Activated naive CD4-positive, alpha-beta T cell treated with anti-CD3 and anti-CD28 coated beads, Interleukin-2, amount 50 U/mL, for 24 hours (primary cell): ENCODE measurements at regions not wholly inside any gene's neighbourhood (a gene's known extent, or its start where the extent isn't known, plus 50 kb on each side); places are given as distances from the start of the nearest gene placed in this dataset.

ENCODE experiments used
- H3K27ac Mint-ChIP-seq: one replicate; pipeline ENCODE4 v1.8.0; 2021; ENCODE audit warnings: mild to moderate bottlenecking, mixed read lengths
- H3K27me3 Mint-ChIP-seq: one replicate; pipeline ENCODE4 v1.8.0; 2021; ENCODE audit warnings: mixed read lengths
- H3K36me3 Mint-ChIP-seq: one replicate; pipeline ENCODE4 v1.8.0; 2021; ENCODE audit warnings: mixed read lengths
- H3K4me1 Mint-ChIP-seq: one replicate; pipeline ENCODE4 v1.8.0; 2021; ENCODE audit warnings: mixed read lengths
- H3K4me3 Mint-ChIP-seq: one replicate; pipeline ENCODE4 v1.8.0; 2021; ENCODE audit warnings: mild to moderate bottlenecking, mixed read lengths
- H3K9me3 Mint-ChIP-seq: one replicate; pipeline ENCODE4 v1.8.0; 2021; ENCODE audit warnings: mixed read lengths

DNA sequence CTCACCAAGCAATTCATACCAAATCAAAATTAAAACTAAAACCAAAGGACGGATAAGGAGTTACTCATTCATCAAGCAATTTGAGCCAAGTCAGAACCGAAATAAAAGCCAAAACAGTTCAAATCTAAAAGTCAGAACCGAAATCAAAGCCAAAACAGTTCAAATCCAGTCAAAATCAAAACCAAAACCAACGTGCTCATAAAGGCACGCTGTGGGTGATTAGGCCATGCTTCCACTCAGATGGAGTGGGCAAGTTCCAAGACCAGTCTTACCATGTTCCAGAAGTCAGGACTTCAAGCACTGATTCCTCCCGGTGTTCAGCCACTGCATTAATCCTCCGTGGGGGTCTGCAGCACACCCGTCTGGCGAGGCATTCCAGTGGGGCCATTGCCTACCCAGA lies 409.3 kb downstream of the TGFB2 start:
- Mint-ChIP-seq H3K36me3 (no peaks in the 10 kb centered on the region), H3K27ac (no peak overlapping the region), H3K27me3 (no peaks in the 10 kb centered on the region), H3K4me3 (no peak overlapping the region), H3K4me1 (no peaks in the 10 kb centered on the region), H3K9me3 (no peaks in the 10 kb centered on the region)

DNA sequence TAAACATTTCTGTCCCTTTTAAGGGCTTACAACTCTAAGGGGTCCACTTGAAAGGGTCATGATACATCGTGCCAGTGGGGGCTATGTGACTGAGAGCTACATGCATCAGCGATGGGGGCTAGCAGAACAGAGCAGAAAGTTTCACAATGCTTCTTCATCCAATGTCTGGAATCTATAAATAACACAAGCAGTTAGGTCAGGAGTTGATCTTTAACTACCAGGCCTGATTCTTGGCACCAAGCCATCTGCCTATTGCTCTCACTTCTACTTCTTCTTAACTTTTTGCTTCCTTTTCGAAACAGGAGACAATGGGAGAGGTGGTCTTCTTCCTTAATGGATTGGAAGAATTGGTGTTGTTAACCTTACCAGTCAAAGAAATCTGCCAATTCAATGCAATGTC lies 410.0 kb downstream of the TGFB2 start:
- H3K9me3 Mint-ChIP-seq, result no peaks in the 10 kb centered on the region
- no peak overlapping the region for H3K27ac Mint-ChIP-seq
- H3K4me3 Mint-ChIP-seq, result no peak overlapping the region
- no peaks in the 10 kb centered on the region for H3K4me1 Mint-ChIP-seq
- no peaks in the 10 kb centered on the region for H3K27me3 Mint-ChIP-seq
- no peaks in the 10 kb centered on the region for H3K36me3 Mint-ChIP-seq

DNA sequence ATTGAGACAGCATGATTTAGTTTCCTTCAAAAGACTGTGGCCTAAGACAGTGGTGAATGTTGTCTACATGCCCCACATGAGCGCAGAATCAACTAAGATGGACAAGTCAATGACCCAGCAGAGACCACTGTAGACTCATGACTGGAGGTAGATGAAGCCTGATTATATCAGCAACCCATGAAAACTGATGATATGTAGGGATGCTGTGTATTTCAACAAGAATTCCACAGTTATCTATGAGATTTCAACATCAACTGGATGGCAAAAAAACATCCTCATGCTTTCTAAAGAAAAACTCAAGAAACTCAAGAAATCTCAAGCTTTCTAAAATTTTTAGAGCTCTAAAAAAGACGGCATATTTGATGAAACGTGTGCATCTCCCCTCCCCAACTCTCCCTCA lies 413.9 kb upstream of the LYPLAL1 start:
- no peaks in the 10 kb centered on the region for H3K9me3 Mint-ChIP-seq
- no peak overlapping the region for H3K27ac Mint-ChIP-seq
- no peaks in the 10 kb centered on the region for H3K36me3 Mint-ChIP-seq
- H3K4me3 Mint-ChIP-seq, result no peak overlapping the region
- no peaks in the 10 kb centered on the region for H3K27me3 Mint-ChIP-seq
- H3K4me1 Mint-ChIP-seq, result no peaks in the 10 kb centered on the region

DNA sequence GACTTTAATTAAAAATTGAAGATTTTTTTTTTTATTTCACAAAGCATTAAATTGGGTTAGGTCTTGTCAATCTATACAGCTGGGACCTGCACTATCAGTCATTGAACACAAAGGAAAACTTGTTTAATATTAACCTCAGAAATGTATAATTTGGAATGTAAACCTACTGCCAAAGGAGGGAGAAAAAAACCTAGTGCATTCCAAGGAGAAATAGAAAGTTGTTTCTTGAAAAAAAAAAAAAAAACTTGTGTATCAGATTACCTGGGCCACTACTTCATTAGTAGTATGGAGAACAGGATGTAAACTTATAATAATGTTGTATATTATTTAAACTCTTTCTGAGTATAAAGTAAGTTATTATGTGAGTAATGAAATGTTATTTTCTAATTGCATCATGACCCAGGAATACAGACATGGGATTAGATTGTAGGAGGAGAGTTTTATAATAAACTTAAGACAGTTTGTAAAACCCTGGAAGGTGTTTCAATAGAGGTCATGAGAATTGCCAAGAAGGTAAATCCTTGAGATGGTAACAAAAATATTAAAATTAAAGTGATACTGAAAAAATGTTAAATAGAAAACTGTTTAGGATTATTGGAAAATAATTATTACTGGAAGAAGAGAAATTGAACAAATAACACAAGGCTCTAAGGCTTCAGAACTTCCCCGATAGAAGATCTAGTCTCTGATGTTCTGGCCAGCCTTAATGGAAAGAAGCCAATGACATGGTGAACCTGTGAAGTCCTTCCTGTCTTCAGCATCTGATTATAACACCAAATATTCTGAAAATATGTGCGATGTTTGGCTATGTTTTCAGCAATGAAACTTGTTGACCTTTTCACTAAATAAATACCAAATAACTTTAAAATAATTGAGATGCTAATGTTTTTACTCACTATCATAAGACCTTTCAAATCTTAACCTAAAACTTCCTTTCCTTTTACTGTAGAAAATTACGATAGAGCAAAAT lies 412.8 kb upstream of the LYPLAL1 start:
- Mint-ChIP-seq H3K4me3 (no peak overlapping the region), H3K27me3 (no peaks in the 10 kb centered on the region), H3K4me1 (no peaks in the 10 kb centered on the region), H3K36me3 (no peaks in the 10 kb centered on the region), H3K9me3 (no peaks in the 10 kb centered on the region), H3K27ac (no peak overlapping the region)

DNA sequence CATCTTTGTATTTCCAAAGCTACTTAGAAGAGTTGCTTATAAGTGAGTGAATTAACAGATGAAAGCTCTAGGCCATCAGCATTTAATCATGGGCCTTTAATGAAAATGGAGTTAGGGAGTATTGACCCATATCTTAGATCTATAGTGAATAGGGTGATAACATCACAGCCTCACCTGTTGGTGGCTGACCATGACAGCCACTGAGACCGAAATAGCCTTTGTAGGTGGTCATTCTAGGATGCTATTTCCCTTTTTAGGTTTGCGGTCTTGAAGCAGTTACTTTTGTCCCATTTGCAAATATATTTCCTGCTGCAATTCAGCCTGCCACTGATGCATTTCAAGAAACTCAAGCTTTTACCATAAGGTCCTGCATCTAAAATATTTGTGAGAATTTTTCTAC lies 410.1 kb upstream of the LYPLAL1 start:
- no peaks in the 10 kb centered on the region for H3K4me1 Mint-ChIP-seq

DNA sequence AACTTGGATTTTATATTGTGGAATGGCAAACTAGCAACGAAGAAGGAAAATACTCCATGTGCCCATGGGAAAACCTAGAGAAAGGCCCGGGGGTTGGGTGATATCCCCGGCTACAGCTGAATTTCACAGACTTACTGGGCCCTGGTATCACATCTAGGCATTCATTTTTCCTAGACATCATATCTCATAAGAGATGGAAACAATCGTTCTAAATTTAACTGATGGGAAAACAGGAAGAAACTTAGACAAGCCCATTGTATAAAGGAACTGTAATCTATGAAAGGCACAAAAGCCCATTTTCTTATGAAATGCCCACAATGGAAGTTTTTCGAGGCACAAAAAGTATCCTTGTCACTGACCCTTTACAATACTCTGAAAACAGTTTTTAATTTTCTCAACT lies 407.9 kb upstream of the LYPLAL1 start:
- Mint-ChIP-seq H3K4me1 (no peaks in the 10 kb centered on the region), H3K27me3 (no peaks in the 10 kb centered on the region), H3K4me3 (no peak overlapping the region), H3K9me3 (no peaks in the 10 kb centered on the region), H3K36me3 (no peaks in the 10 kb centered on the region), H3K27ac (no peak overlapping the region)

More for the DNA sequence above, 410.1 kb upstream of the LYPLAL1 start:
- Mint-ChIP-seq H3K4me3 (no peak overlapping the region), H3K27ac (no peak overlapping the region), H3K9me3 (no peaks in the 10 kb centered on the region), H3K36me3 (no peaks in the 10 kb centered on the region), H3K27me3 (no peaks in the 10 kb centered on the region)

DNA sequence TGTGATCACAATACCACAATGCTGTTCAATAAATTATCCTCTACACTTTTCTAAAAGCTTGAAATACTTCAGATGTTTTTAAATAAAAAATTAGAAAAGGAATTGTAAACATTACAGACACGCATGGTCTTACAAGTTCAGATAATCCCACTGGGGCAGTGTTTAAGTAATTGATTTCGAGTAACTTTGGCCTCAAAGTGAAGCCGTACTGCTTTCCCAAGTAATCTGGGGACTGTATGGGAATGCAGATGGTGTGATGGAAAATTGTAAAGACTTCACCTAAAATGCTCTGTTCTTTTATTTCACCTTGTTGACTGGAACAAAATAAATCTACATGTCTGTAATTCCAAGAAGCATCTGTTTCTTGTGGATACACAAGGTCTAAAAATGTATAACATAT lies 401.7 kb upstream of the LYPLAL1 start:
- no peaks in the 10 kb centered on the region for H3K27me3 Mint-ChIP-seq
- no peak overlapping the region for H3K4me3 Mint-ChIP-seq
- H3K4me1 Mint-ChIP-seq, result no peaks in the 10 kb centered on the region
- no peak overlapping the region for H3K27ac Mint-ChIP-seq
- H3K9me3 Mint-ChIP-seq, result no peaks in the 10 kb centered on the region
- H3K36me3 Mint-ChIP-seq, result no peaks in the 10 kb centered on the region

DNA sequence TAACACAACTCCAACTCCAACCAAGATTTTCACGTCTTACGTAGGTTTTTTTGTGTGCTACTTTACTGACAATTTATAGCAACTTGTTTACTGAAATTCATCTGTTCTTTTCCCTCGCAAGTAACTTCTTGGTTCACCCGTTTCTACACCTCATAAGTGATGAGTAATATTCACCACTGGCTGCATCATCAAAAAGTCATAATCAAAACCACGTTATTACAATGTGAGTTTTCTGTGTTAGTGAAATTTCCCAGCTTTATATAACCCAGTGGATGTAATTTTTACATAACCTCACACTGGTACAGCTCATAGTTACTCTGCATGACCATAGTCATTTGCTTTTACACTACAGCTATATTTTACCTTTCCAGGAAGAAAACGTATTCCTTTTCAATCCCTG lies 401.1 kb upstream of the LYPLAL1 start:
- H3K36me3 Mint-ChIP-seq, result no peaks in the 10 kb centered on the region
- H3K27ac Mint-ChIP-seq, result no peak overlapping the region
- H3K4me3 Mint-ChIP-seq, result no peak overlapping the region
- no peaks in the 10 kb centered on the region for H3K27me3 Mint-ChIP-seq
- H3K4me1 Mint-ChIP-seq, result no peaks in the 10 kb centered on the region
- H3K9me3 Mint-ChIP-seq, result no peaks in the 10 kb centered on the region

DNA sequence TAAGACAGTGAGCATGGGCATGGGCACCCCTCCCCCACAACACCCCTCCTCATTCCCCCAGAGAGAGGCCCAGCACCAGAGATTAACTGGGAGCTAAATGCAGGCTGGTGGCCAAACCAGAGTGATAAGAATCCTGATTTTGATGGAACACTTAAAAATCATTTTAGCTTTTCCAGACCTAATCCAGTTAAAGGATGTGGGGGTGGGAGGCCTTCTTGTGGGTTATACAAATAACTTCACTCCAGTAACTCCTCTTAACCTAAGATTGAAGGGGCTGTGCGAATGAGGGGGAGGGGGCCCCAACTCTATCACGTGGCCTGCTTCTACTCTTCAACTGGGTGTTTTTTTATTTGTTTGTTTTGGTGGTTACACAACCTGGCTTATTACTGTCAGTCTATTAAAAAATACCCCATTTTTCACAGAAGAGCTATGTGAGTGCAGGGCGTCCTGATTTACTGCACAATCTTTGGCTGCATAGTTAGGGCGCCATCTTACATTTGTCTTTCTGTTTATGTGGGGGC lies 398.1 kb upstream of the LYPLAL1 start:
- H3K27me3 Mint-ChIP-seq, result no peaks in the 10 kb centered on the region

DNA sequence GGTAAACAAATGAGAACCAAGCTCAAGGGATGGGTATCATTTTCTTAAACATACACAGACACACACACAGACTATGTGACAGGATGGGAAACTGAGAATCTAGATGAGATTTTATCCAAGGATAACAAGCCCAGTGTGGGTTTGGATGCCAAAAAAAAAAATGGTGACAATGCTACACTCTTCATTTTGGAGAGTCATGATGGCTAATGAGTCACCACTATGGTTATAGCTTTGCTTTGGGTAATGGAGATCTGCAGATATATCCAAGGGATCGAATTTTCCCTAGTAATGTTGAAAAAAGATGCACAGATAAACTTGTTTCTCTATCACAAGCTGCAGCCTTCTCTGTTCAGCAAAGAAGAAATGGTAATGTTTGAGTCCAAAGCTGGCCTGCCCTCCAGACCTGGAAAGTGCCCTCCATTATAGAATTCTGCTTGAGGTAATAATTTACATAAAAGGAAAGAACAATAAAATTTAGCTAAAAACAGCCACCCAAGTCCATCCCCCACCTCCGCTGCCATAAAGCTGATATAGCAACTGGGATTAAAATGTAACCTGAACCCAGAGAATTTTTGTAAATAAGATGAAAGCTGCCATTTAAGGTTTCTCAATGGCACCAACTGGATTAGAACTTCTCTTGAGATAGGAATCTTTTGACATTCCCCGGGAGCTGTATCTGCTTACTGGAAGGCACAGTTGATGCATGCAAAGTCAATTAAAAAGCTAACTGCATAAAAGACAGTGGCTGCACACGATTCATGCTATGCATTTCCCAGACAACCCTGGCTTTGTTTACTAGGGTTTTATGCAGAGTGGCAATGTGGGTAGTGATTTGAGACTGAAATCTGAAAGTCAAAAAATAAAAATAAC lies 395.2 kb upstream of the LYPLAL1 start:
- H3K9me3 Mint-ChIP-seq, result no peaks in the 10 kb centered on the region
- H3K36me3 Mint-ChIP-seq, result no peaks in the 10 kb centered on the region
- no peaks in the 10 kb centered on the region for H3K27me3 Mint-ChIP-seq
- H3K4me1 Mint-ChIP-seq, result no peaks in the 10 kb centered on the region
- H3K4me3 Mint-ChIP-seq, result no peak overlapping the region
- H3K27ac Mint-ChIP-seq, result no peak overlapping the region

More for the DNA sequence above, 398.1 kb upstream of the LYPLAL1 start:
- Mint-ChIP-seq H3K4me3 (no peak overlapping the region), H3K4me1 (no peaks in the 10 kb centered on the region), H3K36me3 (no peaks in the 10 kb centered on the region), H3K27ac (no peak overlapping the region), H3K9me3 (no peaks in the 10 kb centered on the region)

DNA sequence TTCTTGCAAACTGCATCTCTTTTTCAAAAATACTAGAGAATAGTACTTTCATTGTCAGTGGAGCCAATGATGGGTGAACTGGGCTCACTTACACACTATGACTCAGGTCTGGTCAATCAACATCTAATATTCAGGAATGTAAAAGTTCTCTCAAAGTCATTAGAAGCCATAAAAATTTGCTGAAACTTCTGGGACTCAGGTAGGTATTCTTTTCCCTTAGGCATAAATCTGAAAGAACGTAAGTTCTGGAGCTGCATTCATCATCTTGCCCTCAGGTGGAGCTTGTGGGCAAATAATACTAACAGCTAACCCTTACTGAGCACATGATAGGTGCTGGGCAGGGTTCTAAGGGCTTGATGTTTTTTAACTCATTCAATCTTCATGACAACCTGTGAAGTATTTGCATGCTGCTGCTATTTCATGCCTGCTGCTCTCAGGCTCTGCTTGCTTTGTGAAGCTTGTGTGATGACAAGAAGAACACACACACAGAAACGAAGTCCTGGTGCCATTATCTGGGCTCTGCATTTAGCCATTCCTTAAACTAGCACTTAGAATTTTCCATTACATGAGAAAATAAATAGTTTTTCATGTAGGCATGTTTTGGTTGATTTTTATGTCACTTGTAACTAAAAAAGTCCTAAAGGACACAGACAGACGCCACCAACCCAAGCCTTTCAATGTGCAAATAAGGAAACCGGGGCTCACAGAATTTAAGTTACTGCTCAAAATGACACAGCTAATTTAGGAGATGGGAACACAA lies 394.2 kb upstream of the LYPLAL1 start:
- no peaks in the 10 kb centered on the region for H3K4me1 Mint-ChIP-seq
- no peaks in the 10 kb centered on the region for H3K27me3 Mint-ChIP-seq
- H3K27ac Mint-ChIP-seq, result no peak overlapping the region
- H3K4me3 Mint-ChIP-seq, result no peak overlapping the region
- H3K9me3 Mint-ChIP-seq, result no peaks in the 10 kb centered on the region
- H3K36me3 Mint-ChIP-seq, result no peaks in the 10 kb centered on the region

DNA sequence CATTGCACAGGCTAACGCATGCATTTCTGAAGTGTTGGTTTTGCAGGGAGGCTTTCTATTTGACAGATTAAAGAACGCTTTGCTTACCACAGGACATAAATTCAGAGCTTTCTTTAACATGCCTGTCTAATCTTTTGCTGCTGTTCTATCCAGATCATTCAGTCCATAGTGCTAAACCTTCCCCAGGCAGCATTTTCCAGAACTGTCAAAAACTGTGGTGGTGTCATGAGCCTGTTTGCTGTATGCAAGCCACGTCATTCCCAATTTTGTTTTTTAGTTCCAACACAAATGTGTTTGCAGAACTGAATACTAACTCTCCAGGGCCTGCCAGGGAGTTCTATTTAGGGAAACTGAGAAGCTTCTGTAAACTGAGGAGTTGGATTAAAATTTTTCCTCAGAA lies 390.5 kb upstream of the LYPLAL1 start:
- no peaks in the 10 kb centered on the region for H3K27me3 Mint-ChIP-seq
- H3K36me3 Mint-ChIP-seq, result no peaks in the 10 kb centered on the region
- H3K27ac Mint-ChIP-seq, result no peak overlapping the region
- no peaks in the 10 kb centered on the region for H3K9me3 Mint-ChIP-seq
- no peak overlapping the region for H3K4me3 Mint-ChIP-seq
- H3K4me1 Mint-ChIP-seq, result no peaks in the 10 kb centered on the region

DNA sequence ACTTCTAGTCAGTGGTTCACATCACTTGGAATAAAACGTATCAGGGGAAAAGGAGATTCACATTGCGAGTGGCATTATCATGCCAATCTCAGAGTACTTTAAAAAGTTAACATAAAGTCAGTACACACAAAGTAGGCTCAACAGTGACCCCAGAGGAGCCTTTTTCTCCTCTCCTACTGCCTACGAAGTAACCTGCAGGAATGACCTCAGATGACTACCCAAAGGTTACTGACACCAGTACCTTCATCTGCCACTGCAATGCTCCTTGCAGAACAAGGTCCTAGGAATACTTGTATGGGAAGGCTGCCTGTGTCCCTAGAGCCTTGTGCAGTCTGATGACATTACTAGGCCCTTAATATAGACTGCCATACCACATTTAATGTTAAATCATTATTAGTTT lies 389.8 kb upstream of the LYPLAL1 start:
- Mint-ChIP-seq H3K36me3 (no peaks in the 10 kb centered on the region), H3K9me3 (no peaks in the 10 kb centered on the region), H3K4me3 (no peak overlapping the region), H3K4me1 (no peaks in the 10 kb centered on the region), H3K27ac (no peak overlapping the region), H3K27me3 (no peaks in the 10 kb centered on the region)

DNA sequence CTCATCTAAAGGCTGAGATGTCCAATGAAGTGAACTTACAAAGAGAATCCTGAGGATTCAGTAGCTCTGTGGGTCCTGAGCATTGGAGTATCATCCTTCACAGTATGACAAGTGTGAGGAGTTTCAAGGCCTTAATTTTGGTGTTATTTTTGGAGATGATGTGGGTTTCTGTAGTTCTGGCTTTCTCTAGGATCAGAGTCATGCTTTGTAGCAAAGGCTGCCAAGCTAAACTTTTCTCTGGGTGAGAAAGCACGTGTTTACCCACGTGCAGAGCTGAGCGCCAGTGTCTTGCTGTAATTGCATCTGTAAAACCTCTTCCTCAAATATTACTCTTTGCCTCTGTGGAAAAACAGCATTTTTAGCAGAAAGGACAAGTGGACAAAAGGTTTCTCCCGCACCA lies 387.8 kb upstream of the LYPLAL1 start:
- H3K36me3 Mint-ChIP-seq, result no peaks in the 10 kb centered on the region
- no peak overlapping the region for H3K27ac Mint-ChIP-seq
- H3K27me3 Mint-ChIP-seq, result no peaks in the 10 kb centered on the region
- H3K4me1 Mint-ChIP-seq, result no peaks in the 10 kb centered on the region
- no peaks in the 10 kb centered on the region for H3K9me3 Mint-ChIP-seq
- H3K4me3 Mint-ChIP-seq, result no peak overlapping the region

DNA sequence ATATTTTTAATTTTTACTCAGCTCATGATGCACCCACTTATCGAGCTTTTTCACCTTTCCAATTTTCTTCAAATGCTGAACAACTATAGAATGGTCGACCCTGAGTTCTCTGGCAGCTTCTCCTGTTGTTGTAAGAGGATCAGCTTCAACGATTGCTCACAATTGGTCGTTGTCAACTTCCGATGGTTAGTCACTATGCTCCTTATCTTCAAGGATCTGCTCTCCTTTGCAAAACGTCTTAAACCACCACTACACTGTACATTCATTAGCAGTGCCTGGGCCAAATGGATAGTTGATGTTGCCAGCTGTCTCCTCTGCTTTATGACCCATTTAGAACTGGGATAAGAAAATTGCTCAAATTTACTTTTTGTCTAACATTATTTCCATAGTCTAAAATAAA lies 385.9 kb upstream of the LYPLAL1 start:
- Mint-ChIP-seq H3K9me3 (no peaks in the 10 kb centered on the region), H3K36me3 (no peaks in the 10 kb centered on the region), H3K4me1 (no peaks in the 10 kb centered on the region), H3K4me3 (no peak overlapping the region), H3K27me3 (no peaks in the 10 kb centered on the region), H3K27ac (no peak overlapping the region)
